H9 (cell line): ENCODE measurements at regions not wholly inside any gene's neighbourhood (a gene's known extent, or its start where the extent isn't known, plus 50 kb on each side); places are given as distances from the start of the nearest gene placed in this dataset.

Source experiments
- DNase-seq: peaks from one replicate; pipeline ENCODE4 v3.0.0-alpha.2; 2017
- H2AFZ ChIP-seq: one replicate; pipeline ENCODE4 v1.6.1; 2013; ENCODE audit warnings: mild to moderate bottlenecking, low read length, control low read depth, moderate library complexity
- H2AK5ac ChIP-seq: 2 replicates; pipeline ENCODE4 v1.6.1; 2013; ENCODE audit warnings: low read length, control low read depth, mixed read lengths; ENCODE audit not compliant: insufficient read length
- H2BK120ac ChIP-seq: one replicate; pipeline ENCODE4 v1.6.1; 2013; ENCODE audit warnings: low read depth, mild to moderate bottlenecking, low read length, control low read depth, inconsistent platforms; ENCODE audit not compliant: poor library complexity, severe bottlenecking
- H2BK12ac ChIP-seq: 2 replicates; pipeline ENCODE4 v1.6.1; 2013; ENCODE audit warnings: low read length, control low read depth, mixed read lengths, low read depth; ENCODE audit not compliant: insufficient read length
- H2BK15ac ChIP-seq: 2 replicates; pipeline ENCODE4 v1.6.1; 2013; ENCODE audit warnings: low read depth, low read length, control low read depth
- H2BK20ac ChIP-seq: one replicate; pipeline ENCODE4 v1.6.1; 2013; ENCODE audit warnings: low read depth, mild to moderate bottlenecking, low read length, control low read depth, inconsistent platforms; ENCODE audit not compliant: poor library complexity, severe bottlenecking
- H2BK5ac ChIP-seq: 2 replicates; pipeline ENCODE4 v1.6.1; 2013; ENCODE audit warnings: low read length, control low read depth, mixed read lengths; ENCODE audit not compliant: insufficient read length
- H3K14ac ChIP-seq: 2 replicates; pipeline ENCODE4 v1.6.1; 2013; ENCODE audit warnings: low read length, control low read depth; ENCODE audit not compliant: insufficient read depth
- H3K18ac ChIP-seq: 2 replicates; pipeline ENCODE4 v1.6.1; 2013; ENCODE audit warnings: low read depth, mild to moderate bottlenecking, mixed read lengths, low read length, control low read depth; ENCODE audit not compliant: insufficient read length
- H3K23ac ChIP-seq: 2 replicates; pipeline ENCODE4 v1.6.1; 2013; ENCODE audit warnings: low read length, control low read depth, mixed read lengths, low read depth; ENCODE audit not compliant: insufficient read length
- H3K23me2 ChIP-seq: 2 replicates; pipeline ENCODE4 v1.6.1; 2013; ENCODE audit warnings: low read depth, mild to moderate bottlenecking, mixed read lengths, low read length, control low read depth; ENCODE audit not compliant: insufficient read length, poor library complexity, severe bottlenecking
- H3K27ac ChIP-seq: 2 replicates; pipeline ENCODE4 v1.5.1; 2013; ENCODE audit warnings: low read length, control low read depth, mixed read lengths, low read depth; ENCODE audit not compliant: insufficient read length
- H3K27me3 ChIP-seq: 2 replicates; pipeline ENCODE4 v1.6.1; 2013; ENCODE audit warnings: low read length, control low read depth, inconsistent platforms; ENCODE audit not compliant: insufficient read depth
- H3K4ac ChIP-seq: 2 replicates; pipeline ENCODE4 v1.6.1; 2013; ENCODE audit warnings: low read depth, mild to moderate bottlenecking, control low read depth, inconsistent platforms, low read length, moderate library complexity
- H3K4me1 ChIP-seq: 2 replicates; pipeline ENCODE4 v1.6.1; 2013; ENCODE audit warnings: low read length, control low read depth, inconsistent platforms; ENCODE audit not compliant: insufficient read depth
- H3K4me2 ChIP-seq: 2 replicates; pipeline ENCODE4 v1.6.1; 2013; ENCODE audit warnings: low read length, control low read depth, mixed read lengths; ENCODE audit not compliant: insufficient read length, insufficient read depth
- H3K56ac ChIP-seq: 2 replicates; pipeline ENCODE4 v1.6.1; 2013; ENCODE audit warnings: low read depth, mild to moderate bottlenecking, mixed read lengths, low read length, control low read depth; ENCODE audit not compliant: insufficient read length
- H3K79me1 ChIP-seq: 2 replicates; pipeline ENCODE4 v1.6.1; 2013; ENCODE audit warnings: low read depth, mild to moderate bottlenecking, moderate library complexity, low read length, control low read depth, inconsistent platforms; ENCODE audit not compliant: insufficient read depth, poor library complexity, severe bottlenecking
- H3K79me2 ChIP-seq: 2 replicates; pipeline ENCODE4 v1.6.1; 2013; ENCODE audit warnings: low read length, control low read depth, inconsistent platforms; ENCODE audit not compliant: insufficient read depth
- H3K9ac ChIP-seq: 2 replicates; pipeline ENCODE4 v1.6.1; 2013; ENCODE audit warnings: low read length, control low read depth, mixed read lengths; ENCODE audit not compliant: insufficient read length; ENCODE audit errors: extremely low read depth
- H3K9me3 ChIP-seq: one replicate; pipeline ENCODE4 v1.6.1; 2013; ENCODE audit warnings: low read depth, low read length, inconsistent platforms; ENCODE audit not compliant: control insufficient read depth
- H3T11ph ChIP-seq: one replicate; pipeline ENCODE4 v1.6.1; 2013; ENCODE audit warnings: mild to moderate bottlenecking, low read length, control low read depth, inconsistent platforms
- H4K20me1 ChIP-seq: one replicate; pipeline ENCODE4 v1.6.1; 2013; ENCODE audit not compliant: control insufficient read depth, insufficient read length, insufficient read depth
- H4K5ac ChIP-seq: 2 replicates; pipeline ENCODE4 v1.6.1; 2013; ENCODE audit warnings: low read depth, mild to moderate bottlenecking, mixed read lengths, low read length, control low read depth; ENCODE audit not compliant: insufficient read length
- H4K8ac ChIP-seq: replicated peaks from 2 replicates; pipeline ENCODE4 v1.6.1; 2013; ENCODE audit warnings: low read length, control low read depth, mixed read lengths, low read depth; ENCODE audit not compliant: insufficient read length
- H4K91ac ChIP-seq: 2 replicates; pipeline ENCODE4 v1.6.1; 2013; ENCODE audit warnings: low read depth, mild to moderate bottlenecking, moderate library complexity, mixed read lengths, low read length, control low read depth; ENCODE audit not compliant: insufficient read length
- H3K27ac Mint-ChIP-seq, 3 experiments: 2 replicates in 2 of 3; 3 replicates in 1 of 3; pipeline ENCODE4 v1.8.0; 2020 to 2021; ENCODE audit warnings: mixed read lengths in 3 of 3, mild to moderate bottlenecking in 1 of 3, moderate library complexity in 1 of 3
- H3K27me3 Mint-ChIP-seq: 2 replicates; pipeline ENCODE4 v1.8.0; 2021; ENCODE audit warnings: low read depth, mild to moderate bottlenecking, moderate library complexity, mixed read lengths
- H3K36me3 Mint-ChIP-seq, 3 experiments: 2 replicates in 2 of 3; 3 replicates in 1 of 3; pipeline ENCODE4 v1.8.0; 2020 to 2021; ENCODE audit warnings: low read depth in 3 of 3, mixed read lengths in 3 of 3; ENCODE audit not compliant: insufficient read depth in 1 of 3
- H3K4me1 Mint-ChIP-seq, 2 experiments: 2 replicates each; pipeline ENCODE4 v1.8.0; 2020; ENCODE audit warnings: mixed read lengths in 2 of 2
- H3K4me3 Mint-ChIP-seq, 2 experiments: 2 replicates in 1 of 2; 3 replicates in 1 of 2; pipeline ENCODE4 v1.8.0; 2020 to 2021; ENCODE audit warnings: mild to moderate bottlenecking in 2 of 2, mixed read lengths in 2 of 2, moderate library complexity in 1 of 2
- H3K9me3 Mint-ChIP-seq, 2 experiments: 2 replicates in 1 of 2; 3 replicates in 1 of 2; pipeline ENCODE4 v1.8.0; 2020; ENCODE audit warnings: mild to moderate bottlenecking in 2 of 2, mixed read lengths in 2 of 2, moderate library complexity in 1 of 2
- CTCF ChIP-seq: fragments of 200-600 bp; sonication (generic); conservative IDR thresholded peaks from 3 replicates; pipeline ENCODE4 v1.8.0; 2021; ENCODE audit warnings: antibody characterized with exemption, mild to moderate bottlenecking
- WGBS: extraction: QIAGEN DNeasy Blood & Tissue Kit; methylation state at CpG from one replicate; pipeline ENCODE4 v1.1.7; 2013; ENCODE audit warnings: missing lambda C conversion rate, low lambda C conversion rate, mixed read lengths; ENCODE audit not compliant: insufficient read length; ENCODE audit errors: extremely low coverage; 5-methylcytosine and 5-hydroxymethylcytosine counted together

- Mint-ChIP-seq H3K4me3 (no peak overlapping the region), H3K9me3 (peaks cover 0 to 5% of the 10 kb centered on the region in 2 experiments; a peak in 1 of 5 replicates), H3K36me3 (0 out of 7 replicates have a peak, but pooled peaks cover 0 to 3% (median 0%) of the 10 kb centered on the region in 3 experiments), H3K27me3 (no peaks in the 10 kb centered on the region), H3K4me1 (peaks cover 12 to 14% of the 10 kb centered on the region in 2 experiments), H3K27ac (no peak overlapping the region)
- no peak overlapping the region for H4K91ac ChIP-seq
- H3K27ac ChIP-seq: no peak overlapping the region
- no peaks in the 10 kb centered on the region for H3K23me2 ChIP-seq
- no peak for DNase-seq
- no peak overlapping the region for H2BK15ac ChIP-seq
- no peak overlapping the region for H3K4me2 ChIP-seq
- H3K23ac ChIP-seq: no peak overlapping the region
- H2BK12ac ChIP-seq: no peak overlapping the region
- no CpG with 5 or more reads among the region's 3 CpGs for WGBS
- no peak overlapping the region for H2BK20ac ChIP-seq
- H4K20me1 ChIP-seq: no peaks in the 10 kb centered on the region
- H4K5ac ChIP-seq: no peak overlapping the region
- no peak overlapping the region for H2BK5ac ChIP-seq
- H3K79me2 ChIP-seq: 0 out of 2 replicates have a peak, but pooled peaks cover 1% of the 10 kb centered on the region
- H3K9me3 ChIP-seq: no peaks in the 10 kb centered on the region
- no peaks in the 10 kb centered on the region for H3K79me1 ChIP-seq
- H3K18ac ChIP-seq: no peak overlapping the region
- H3K14ac ChIP-seq: no peak overlapping the region
- no peak overlapping the region for H3K56ac ChIP-seq
- no peak overlapping the region for H2AK5ac ChIP-seq
- no peak for TF ChIP-seq CTCF
- peaks cover 2% of the 10 kb centered on the region; the same call in 1 of the 2 replicates for H3K4me1 ChIP-seq
- no peak overlapping the region for H2AFZ ChIP-seq
- no peak overlapping the region for H3K4ac ChIP-seq
- no peak overlapping the region for H3K9ac ChIP-seq
- H2BK120ac ChIP-seq: no peak overlapping the region
- no peak overlapping the region for H3T11ph ChIP-seq
- H3K27me3 ChIP-seq: no peaks in the 10 kb centered on the region
- H4K8ac ChIP-seq: no peak overlapping the region
Observed at GRCh38 chr19:31519256-31519655, 170.0 kb upstream of the TSHZ3 start.
